ENCODE measurements at regions not wholly inside any gene's neighbourhood (a gene's known extent, or its start where the extent isn't known, plus 50 kb on each side); places are given as distances from the start of the nearest gene placed in this dataset.

- Histone ChIP-seq H3K27ac (ENCODE audit: low read depth, low read length) (no peak overlapping the region), H3K4me3 (ENCODE audit: low read depth, low read length) (no peak overlapping the region), H3K9ac (ENCODE audit: low read length) (no peak overlapping the region), H3K36me3 (ENCODE audit: control insufficient read depth, insufficient read depth, low read length) (no peaks in the 10 kb centered on the region), H3K27me3 (ENCODE audit: control insufficient read depth, insufficient read depth, low read length) (0 out of 2 replicates have a peak, but pooled peaks cover 4% of the 10 kb centered on the region), H3K4me1 (ENCODE audit: control insufficient read depth, insufficient read depth, low read length) (peaks cover 47% of the 10 kb centered on the region), H3K9me3 (ENCODE audit: control insufficient read depth, insufficient read depth, low read depth, low read length) (no peaks in the 10 kb centered on the region)
Measured at GRCh38 chr11:70607561-70607960, 209.2 kb downstream of the CTTN start.

GRCh38 chr11:70608568-70609470 is 210.5 kb downstream of the CTTN start:
- Histone ChIP-seq H3K9me3 (ENCODE audit: control insufficient read depth, insufficient read depth, low read depth, low read length) (no peaks in the 10 kb centered on the region), H3K4me3 (ENCODE audit: low read depth, low read length) (no peak overlapping the region), H3K27ac (ENCODE audit: low read depth, low read length) (no peak overlapping the region), H3K27me3 (ENCODE audit: control insufficient read depth, insufficient read depth, low read length) (0 out of 2 replicates have a peak, but pooled peaks cover 4% of the 10 kb centered on the region), H3K9ac (ENCODE audit: low read length) (no peak overlapping the region), H3K4me1 (ENCODE audit: control insufficient read depth, insufficient read depth, low read length) (peaks cover 44% of the 10 kb centered on the region), H3K36me3 (ENCODE audit: control insufficient read depth, insufficient read depth, low read length) (no peaks in the 10 kb centered on the region)

DNA sequence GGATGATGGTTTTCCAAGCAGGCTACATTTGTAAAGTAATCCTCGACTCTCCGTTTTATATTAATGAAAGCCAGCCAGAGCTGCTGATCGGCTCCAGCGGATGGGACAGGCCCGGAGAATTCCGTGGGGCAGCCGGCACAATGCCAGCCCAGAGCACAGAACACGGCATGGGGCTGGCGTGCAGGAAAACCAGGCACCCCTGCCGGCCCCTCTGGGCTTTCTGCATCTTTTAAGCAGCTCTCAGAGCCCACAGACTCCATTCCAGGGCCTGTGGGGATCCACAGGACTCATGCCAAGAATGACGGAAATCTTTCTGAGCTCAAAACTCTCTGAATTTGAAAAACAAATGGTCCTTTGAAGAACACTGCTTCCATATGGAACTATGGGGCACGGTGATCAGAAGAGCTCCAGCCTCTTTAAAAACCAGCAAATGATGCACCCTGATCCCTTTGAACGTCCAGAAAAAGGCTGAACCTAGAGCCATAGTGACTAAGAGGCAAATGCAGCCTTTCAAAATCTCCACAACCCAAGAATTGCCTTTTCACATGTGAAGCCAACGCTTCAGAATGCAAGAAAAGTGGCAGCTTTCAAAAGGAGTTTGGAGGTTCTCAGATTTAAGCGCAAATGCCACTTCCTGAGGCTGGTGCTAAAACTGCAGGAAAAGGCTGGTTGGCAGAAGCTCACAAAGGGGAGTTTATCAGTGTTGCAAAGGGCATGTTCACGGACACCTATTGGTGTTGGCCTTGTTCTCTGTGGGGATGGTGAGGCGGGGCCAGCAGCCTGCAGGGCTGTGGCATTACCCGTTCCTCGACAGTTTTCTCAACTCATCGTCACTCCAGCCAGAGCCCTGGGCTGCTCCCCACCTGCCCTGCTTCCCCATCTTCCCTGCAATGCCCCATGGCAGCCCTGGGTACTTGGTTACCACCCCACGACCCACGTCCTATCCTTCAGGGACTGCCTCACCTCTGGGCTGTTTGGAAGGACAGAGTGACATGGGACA is 212.5 kb downstream of the CTTN start:
- peaks cover 7% of the 10 kb centered on the region; the same call in 1 of the 2 replicates for H3K9me3 ChIP-seq (ENCODE audit: control insufficient read depth, insufficient read depth, low read depth, low read length)
- H3K27me3 ChIP-seq (ENCODE audit: control insufficient read depth, insufficient read depth, low read length), result 0 out of 2 replicates have a peak, but pooled peaks cover 4% of the 10 kb centered on the region
- peaks cover 32% of the 10 kb centered on the region for H3K4me1 ChIP-seq (ENCODE audit: control insufficient read depth, insufficient read depth, low read length)
- no peak overlapping the region for H3K4me3 ChIP-seq (ENCODE audit: low read depth, low read length)
- no peak overlapping the region for H3K27ac ChIP-seq (ENCODE audit: low read depth, low read length)
- no peak overlapping the region for H3K9ac ChIP-seq (ENCODE audit: low read length)
- no peaks in the 10 kb centered on the region for H3K36me3 ChIP-seq (ENCODE audit: control insufficient read depth, insufficient read depth, low read length)

DNA sequence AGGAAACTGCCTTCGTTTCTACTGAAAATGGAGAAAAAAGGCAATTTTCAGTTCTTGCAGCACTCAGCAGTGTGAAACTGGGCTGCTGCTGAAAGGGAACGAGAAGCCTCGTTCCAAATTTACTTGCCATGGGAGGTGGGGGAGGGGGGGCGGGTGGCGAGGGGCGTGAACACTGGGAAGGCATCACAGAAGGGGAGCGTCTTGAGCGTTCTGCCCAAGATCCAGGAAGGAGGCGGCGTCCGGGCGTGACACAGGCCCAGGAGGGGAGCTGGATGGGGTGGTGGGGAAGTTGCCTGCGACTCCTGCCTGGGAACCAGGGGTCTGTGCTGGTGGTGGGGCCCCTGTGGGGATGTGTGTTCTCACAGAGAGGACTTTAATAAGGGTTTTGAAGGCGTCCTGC is 213.5 kb downstream of the CTTN start:
- no peak overlapping the region for H3K9ac ChIP-seq (ENCODE audit: low read length)
- peaks cover 32% of the 10 kb centered on the region for H3K4me1 ChIP-seq (ENCODE audit: control insufficient read depth, insufficient read depth, low read length)
- no peak overlapping the region for H3K27ac ChIP-seq (ENCODE audit: low read depth, low read length)
- no peak overlapping the region for H3K4me3 ChIP-seq (ENCODE audit: low read depth, low read length)
- H3K36me3 ChIP-seq (ENCODE audit: control insufficient read depth, insufficient read depth, low read length), result no peaks in the 10 kb centered on the region
- 0 out of 2 replicates have a peak, but pooled peaks cover 4% of the 10 kb centered on the region for H3K27me3 ChIP-seq (ENCODE audit: control insufficient read depth, insufficient read depth, low read length)
- H3K9me3 ChIP-seq (ENCODE audit: control insufficient read depth, insufficient read depth, low read depth, low read length), result peaks cover 7% of the 10 kb centered on the region; the same call in 1 of the 2 replicates

DNA sequence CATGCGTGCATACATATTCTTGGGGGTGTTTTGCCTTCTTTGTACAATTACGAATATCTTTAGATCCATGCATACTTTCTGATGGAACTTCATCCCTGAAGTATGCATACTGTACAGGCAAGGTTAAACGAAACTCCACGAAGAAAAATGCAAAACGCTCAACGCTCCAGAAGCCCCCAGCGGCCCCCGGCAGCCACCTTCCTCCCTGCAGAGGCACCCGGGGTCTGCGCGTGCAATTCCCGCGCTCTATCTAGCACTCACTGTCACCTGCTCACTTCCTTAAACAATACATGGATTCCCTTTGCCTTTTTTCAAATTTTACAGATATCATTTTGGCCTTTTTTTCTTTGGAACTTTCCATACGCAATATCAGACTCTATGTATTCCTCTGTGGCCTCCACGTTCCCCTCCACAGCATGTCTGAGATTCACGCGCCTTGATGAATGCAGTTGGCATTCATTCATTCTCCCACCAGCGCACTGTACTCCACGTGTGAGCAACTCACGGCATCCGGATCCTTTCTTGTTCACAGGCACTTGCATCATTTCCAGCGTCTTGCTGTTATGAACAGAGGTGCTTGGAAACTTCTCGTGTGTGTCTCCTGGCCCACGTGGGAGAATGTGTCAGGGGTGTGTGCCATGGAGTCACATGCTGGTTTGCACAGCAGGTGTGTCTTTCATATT is 214.3 kb downstream of the CTTN start:
- H3K36me3 ChIP-seq (ENCODE audit: control insufficient read depth, insufficient read depth, low read length), result no peaks in the 10 kb centered on the region
- no peak overlapping the region for H3K27ac ChIP-seq (ENCODE audit: low read depth, low read length)
- H3K27me3 ChIP-seq (ENCODE audit: control insufficient read depth, insufficient read depth, low read length), result 0 out of 2 replicates have a peak, but pooled peaks cover 4% of the 10 kb centered on the region
- peaks cover 7% of the 10 kb centered on the region; the same call in 1 of the 2 replicates for H3K9me3 ChIP-seq (ENCODE audit: control insufficient read depth, insufficient read depth, low read depth, low read length)
- peaks cover 35% of the 10 kb centered on the region for H3K4me1 ChIP-seq (ENCODE audit: control insufficient read depth, insufficient read depth, low read length)
- H3K9ac ChIP-seq (ENCODE audit: low read length), result no peak overlapping the region
- no peak overlapping the region for H3K4me3 ChIP-seq (ENCODE audit: low read depth, low read length)

- H3K9ac ChIP-seq (ENCODE audit: low read length), result no peak overlapping the region
- peaks cover 7% of the 10 kb centered on the region; the same call in 1 of the 2 replicates for H3K9me3 ChIP-seq (ENCODE audit: control insufficient read depth, insufficient read depth, low read depth, low read length)
- H3K4me3 ChIP-seq (ENCODE audit: low read depth, low read length), result no peak overlapping the region
- H3K36me3 ChIP-seq (ENCODE audit: control insufficient read depth, insufficient read depth, low read length), result no peaks in the 10 kb centered on the region
- H3K27ac ChIP-seq (ENCODE audit: low read depth, low read length), result no peak overlapping the region
- 0 out of 2 replicates have a peak, but pooled peaks cover 4% of the 10 kb centered on the region for H3K27me3 ChIP-seq (ENCODE audit: control insufficient read depth, insufficient read depth, low read length)
- peaks cover 26% of the 10 kb centered on the region for H3K4me1 ChIP-seq (ENCODE audit: control insufficient read depth, insufficient read depth, low read length)
Measured at GRCh38 chr11:70614034-70614681, 215.8 kb downstream of the CTTN start.

DNA sequence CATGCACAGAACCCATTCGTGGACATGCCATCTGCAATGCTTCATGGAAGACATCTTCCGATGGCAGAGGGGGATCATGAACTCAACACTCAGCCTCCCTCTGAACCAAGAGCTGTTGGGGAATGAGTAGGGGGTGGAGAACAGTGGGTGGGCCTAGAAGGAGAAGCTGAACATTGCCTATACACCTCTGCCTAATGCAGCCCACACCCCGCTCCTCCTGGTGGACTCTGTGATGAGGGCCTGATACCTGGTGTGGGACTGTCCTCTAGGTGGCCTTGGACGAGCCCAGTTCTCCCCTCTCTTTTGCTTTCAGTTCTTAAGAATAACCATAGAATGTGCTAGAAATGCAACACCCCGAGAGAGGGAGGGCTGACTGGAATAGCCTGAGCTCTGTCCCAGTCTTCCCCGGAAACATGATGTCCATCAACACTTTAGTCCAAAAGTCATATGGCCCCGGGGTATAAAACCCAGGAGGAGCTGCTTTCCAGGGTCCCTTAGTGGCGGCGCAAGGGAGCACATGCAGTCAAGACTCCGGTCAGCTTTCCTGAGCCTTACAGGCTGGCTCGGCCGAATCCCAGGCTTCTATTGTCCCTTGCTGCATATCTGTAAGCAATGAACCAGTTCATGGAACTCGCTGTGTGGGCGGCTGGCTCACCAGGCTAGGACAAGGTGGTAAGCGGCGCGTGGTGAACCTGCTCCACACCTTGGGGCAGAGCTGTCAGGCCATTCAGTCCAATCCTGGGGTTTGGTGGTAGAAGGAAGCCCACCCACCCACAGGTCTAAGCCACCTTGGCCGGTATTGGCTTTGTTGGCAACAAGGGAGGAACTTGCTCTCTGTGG is 216.9 kb downstream of the CTTN start:
- Histone ChIP-seq H3K4me1 (ENCODE audit: control insufficient read depth, insufficient read depth, low read length) (peaks cover 22% of the 10 kb centered on the region), H3K4me3 (ENCODE audit: low read depth, low read length) (no peak overlapping the region), H3K9ac (ENCODE audit: low read length) (no peak overlapping the region), H3K27ac (ENCODE audit: low read depth, low read length) (no peak overlapping the region), H3K27me3 (ENCODE audit: control insufficient read depth, insufficient read depth, low read length) (0 out of 2 replicates have a peak, but pooled peaks cover 4% of the 10 kb centered on the region), H3K9me3 (ENCODE audit: control insufficient read depth, insufficient read depth, low read depth, low read length) (peaks cover 7% of the 10 kb centered on the region; the same call in 1 of the 2 replicates), H3K36me3 (ENCODE audit: control insufficient read depth, insufficient read depth, low read length) (no peaks in the 10 kb centered on the region)

GRCh38 chr11:70616317-70616716 is 218.0 kb downstream of the CTTN start:
- Histone ChIP-seq H3K36me3 (ENCODE audit: control insufficient read depth, insufficient read depth, low read length) (no peaks in the 10 kb centered on the region), H3K27ac (ENCODE audit: low read depth, low read length) (no peak overlapping the region), H3K4me3 (ENCODE audit: low read depth, low read length) (no peak overlapping the region), H3K9ac (ENCODE audit: low read length) (no peak overlapping the region), H3K27me3 (ENCODE audit: control insufficient read depth, insufficient read depth, low read length) (0 out of 2 replicates have a peak, but pooled peaks cover 2% of the 10 kb centered on the region), H3K9me3 (ENCODE audit: control insufficient read depth, insufficient read depth, low read depth, low read length) (peaks cover 12% of the 10 kb centered on the region; the same call in 1 of the 2 replicates), H3K4me1 (ENCODE audit: control insufficient read depth, insufficient read depth, low read length) (peaks cover 12% of the 10 kb centered on the region)

DNA sequence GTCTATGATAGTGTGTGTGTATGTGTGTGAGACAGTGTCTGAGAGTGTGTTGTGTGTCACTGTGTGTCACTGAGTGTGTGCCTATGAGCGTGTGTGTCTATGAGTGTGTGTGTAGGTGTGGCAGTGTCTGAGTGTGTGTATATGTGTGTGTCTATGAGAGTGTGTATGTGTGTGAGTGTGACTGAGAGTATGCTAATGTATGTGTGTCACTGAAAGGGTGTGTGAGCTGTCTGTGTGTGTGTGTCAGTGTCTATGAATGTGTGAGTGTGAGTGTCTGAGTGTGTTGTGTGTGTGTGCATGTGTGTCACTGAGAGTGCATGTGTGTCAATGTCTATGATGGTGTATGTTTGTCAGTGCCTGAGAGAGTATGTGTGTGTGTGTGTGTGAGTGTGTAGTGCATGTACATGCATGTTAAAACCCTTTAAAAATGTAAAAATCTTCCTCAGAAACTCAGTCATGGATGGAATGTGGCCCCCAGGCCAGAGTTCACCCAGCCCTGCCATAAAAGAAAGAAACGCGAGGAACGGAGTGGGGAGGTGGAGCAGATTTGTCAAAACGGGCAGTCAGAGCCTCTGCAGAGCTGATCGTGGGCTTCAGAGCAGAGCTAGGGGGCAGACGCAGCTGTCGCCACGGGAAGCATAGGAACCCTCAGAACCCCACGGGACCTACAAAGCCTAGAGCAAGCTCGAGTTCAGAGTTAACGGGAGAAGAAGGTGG is 218.8 kb downstream of the CTTN start:
- Histone ChIP-seq H3K36me3 (ENCODE audit: control insufficient read depth, insufficient read depth, low read length) (no peaks in the 10 kb centered on the region), H3K4me1 (ENCODE audit: control insufficient read depth, insufficient read depth, low read length) (peaks cover 5% of the 10 kb centered on the region), H3K27me3 (ENCODE audit: control insufficient read depth, insufficient read depth, low read length) (no peaks in the 10 kb centered on the region), H3K9me3 (ENCODE audit: control insufficient read depth, insufficient read depth, low read depth, low read length) (peaks cover 12% of the 10 kb centered on the region; the same call in 1 of the 2 replicates), H3K4me3 (ENCODE audit: low read depth, low read length) (no peak overlapping the region), H3K9ac (ENCODE audit: low read length) (no peak overlapping the region), H3K27ac (ENCODE audit: low read depth, low read length) (no peak overlapping the region)

Measured in HUES6 (cell line).